ENCODE measurements at regions not wholly inside any gene's neighbourhood (a gene's known extent, or its start where the extent isn't known, plus 50 kb on each side); places are given as distances from the start of the nearest gene placed in this dataset.

GRCh38 chr7:41877118-41877517 is 174.2 kb upstream of the INHBA start:
- no peaks in the 10 kb centered on the region for H3K36me3 ChIP-seq (ENCODE audit: control insufficient read depth in 2 of 2, extremely low read depth in 1 of 2, insufficient read depth in 2 of 2, low read length in 2 of 2)
- FAIRE-seq, result no peak
- H3K79me2 ChIP-seq (ENCODE audit: control insufficient read depth, insufficient read depth, low read length), result no peaks in the 10 kb centered on the region
- H3K9me1 ChIP-seq (ENCODE audit: control insufficient read depth, extremely low read depth, insufficient read depth, low read length), result no peaks in the 10 kb centered on the region
- dilution Hi-C loops (cut with MboI; ENCODE audit: extremely low pct_ligation_motif_present, low sequenced_read_pairs), result no loop called here
- H3K4me3 ChIP-seq (ENCODE audit: control insufficient read depth in 2 of 3, extremely low read depth in 1 of 3, insufficient read depth in 2 of 3, low read depth in 1 of 3, low read length in 3 of 3), result no peak overlapping the region
- no peak for DNase-seq (ENCODE audit: low read depth, low spot score)
- H3K9ac ChIP-seq (ENCODE audit: control insufficient read depth, extremely low read depth, insufficient read depth, low read length), result no peak overlapping the region
- H3K27ac ChIP-seq (ENCODE audit: control insufficient read depth, insufficient read depth, low read length), result no peak overlapping the region
- no peak overlapping the region for H3K4me2 ChIP-seq (ENCODE audit: control insufficient read depth, extremely low read depth, insufficient read depth, low read depth, low read length)
- peaks cover 8% of the 10 kb centered on the region for H3K27me3 ChIP-seq (ENCODE audit: control insufficient read depth, extremely low read depth, insufficient read depth, low read length)
- H3K9me3 ChIP-seq (ENCODE audit: control insufficient read depth, low read depth, low read length), result no peaks in the 10 kb centered on the region
- TF ChIP-seq EZH2 (IDR thresholded peaks at IDR 0.05; ENCODE audit: low read length), result no peak
- TF ChIP-seq, protein P1, sequence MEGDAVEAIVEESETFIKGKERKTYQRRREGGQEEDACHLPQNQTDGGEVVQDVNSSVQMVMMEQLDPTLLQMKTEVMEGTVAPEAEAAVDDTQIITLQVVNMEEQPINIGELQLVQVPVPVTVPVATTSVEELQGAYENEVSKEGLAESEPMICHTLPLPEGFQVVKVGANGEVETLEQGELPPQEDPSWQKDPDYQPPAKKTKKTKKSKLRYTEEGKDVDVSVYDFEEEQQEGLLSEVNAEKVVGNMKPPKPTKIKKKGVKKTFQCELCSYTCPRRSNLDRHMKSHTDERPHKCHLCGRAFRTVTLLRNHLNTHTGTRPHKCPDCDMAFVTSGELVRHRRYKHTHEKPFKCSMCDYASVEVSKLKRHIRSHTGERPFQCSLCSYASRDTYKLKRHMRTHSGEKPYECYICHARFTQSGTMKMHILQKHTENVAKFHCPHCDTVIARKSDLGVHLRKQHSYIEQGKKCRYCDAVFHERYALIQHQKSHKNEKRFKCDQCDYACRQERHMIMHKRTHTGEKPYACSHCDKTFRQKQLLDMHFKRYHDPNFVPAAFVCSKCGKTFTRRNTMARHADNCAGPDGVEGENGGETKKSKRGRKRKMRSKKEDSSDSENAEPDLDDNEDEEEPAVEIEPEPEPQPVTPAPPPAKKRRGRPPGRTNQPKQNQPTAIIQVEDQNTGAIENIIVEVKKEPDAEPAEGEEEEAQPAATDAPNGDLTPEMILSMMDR (optimal IDR thresholded peaks at IDR 0.05 in 1 of 3, IDR thresholded peaks at IDR 0.05 in 1 of 3, conservative IDR thresholded peaks at IDR 0.05 in 1 of 3; ENCODE audit: extremely low read depth in 1 of 3, insufficient read depth in 2 of 3, low read length in 3 of 3), result no peak
- H3K4me1 ChIP-seq (ENCODE audit: control insufficient read depth, extremely low read depth, insufficient read depth, low read length), result peaks cover 2% of the 10 kb centered on the region
- H4K20me1 ChIP-seq (ENCODE audit: control insufficient read depth, extremely low read depth, insufficient read depth, low read length), result no peaks in the 10 kb centered on the region
- no peak overlapping the region for H2AFZ ChIP-seq (ENCODE audit: control insufficient read depth, low read length)

GRCh38 chr7:41875513-41875912 is 172.6 kb upstream of the INHBA start:
- H3K79me2 ChIP-seq (ENCODE audit: control insufficient read depth, insufficient read depth, low read length), result no peaks in the 10 kb centered on the region
- no peak for DNase-seq (ENCODE audit: low read depth, low spot score)
- no peak overlapping the region for H3K4me3 ChIP-seq (ENCODE audit: control insufficient read depth in 2 of 3, extremely low read depth in 1 of 3, insufficient read depth in 2 of 3, low read depth in 1 of 3, low read length in 3 of 3)
- H3K9ac ChIP-seq (ENCODE audit: control insufficient read depth, extremely low read depth, insufficient read depth, low read length), result no peak overlapping the region
- no peaks in the 10 kb centered on the region for H3K9me3 ChIP-seq (ENCODE audit: control insufficient read depth, low read depth, low read length)
- FAIRE-seq, result no peak
- peaks cover 2% of the 10 kb centered on the region for H3K4me1 ChIP-seq (ENCODE audit: control insufficient read depth, extremely low read depth, insufficient read depth, low read length)
- no peaks in the 10 kb centered on the region for H4K20me1 ChIP-seq (ENCODE audit: control insufficient read depth, extremely low read depth, insufficient read depth, low read length)
- H3K27me3 ChIP-seq (ENCODE audit: control insufficient read depth, extremely low read depth, insufficient read depth, low read length), result peaks cover 11% of the 10 kb centered on the region
- no peaks in the 10 kb centered on the region for H3K9me1 ChIP-seq (ENCODE audit: control insufficient read depth, extremely low read depth, insufficient read depth, low read length)
- no peaks in the 10 kb centered on the region for H3K36me3 ChIP-seq (ENCODE audit: control insufficient read depth in 2 of 2, extremely low read depth in 1 of 2, insufficient read depth in 2 of 2, low read length in 2 of 2)
- TF ChIP-seq, protein P1 (optimal IDR thresholded peaks at IDR 0.05 in 1 of 3, IDR thresholded peaks at IDR 0.05 in 1 of 3, conservative IDR thresholded peaks at IDR 0.05 in 1 of 3; ENCODE audit: extremely low read depth in 1 of 3, insufficient read depth in 2 of 3, low read length in 3 of 3), result no peak
- no peak for TF ChIP-seq EZH2 (IDR thresholded peaks at IDR 0.05; ENCODE audit: low read length)
- H2AFZ ChIP-seq (ENCODE audit: control insufficient read depth, low read length), result no peak overlapping the region
- H3K27ac ChIP-seq (ENCODE audit: control insufficient read depth, insufficient read depth, low read length), result no peak overlapping the region
- H3K4me2 ChIP-seq (ENCODE audit: control insufficient read depth, extremely low read depth, insufficient read depth, low read depth, low read length), result no peak overlapping the region
- dilution Hi-C loops (cut with MboI; ENCODE audit: extremely low pct_ligation_motif_present, low sequenced_read_pairs), result no loop called here

Measured in keratinocyte (primary cell).